GM12878 (cell line): ENCODE measurements at regions not wholly inside any gene's neighbourhood (a gene's known extent, or its start where the extent isn't known, plus 50 kb on each side); places are given as distances from the start of the nearest gene placed in this dataset.

Source experiments
- ATAC-seq: fragments of 200-7000 bp; cut with Tn5 transposase; 3 replicates; pipeline ENCODE4 v1.9.1; 2020; ENCODE audit warnings: mild to moderate bottlenecking, moderate library complexity
- BruUV-seq: library from RNA; stranded (reverse); fragments of 400-500 nt; replicated peaks from 2 replicates; lab custom pipeline; 2021; lab: Mats Ljungman, UMichigan
- CTCF ChIA-PET: fragments of 300-600 bp; sonication (Branson Sonifier 250); formaldehyde crosslinking; extraction: SDS; loops from one replicate; lab custom pipeline; 2021; ENCODE audit warnings: inconsistent platforms; lab: Yijun Ruan, JAX
- POLR2A ChIA-PET: fragments of 350-600 bp; formaldehyde crosslinking; extraction: SDS; loops from one replicate; lab custom pipeline; 2021; ENCODE audit warnings: inconsistent platforms; lab: Charles Lee
- RAD21 ChIA-PET: fragments of 300-600 bp; sonication (Branson Sonifier 250); formaldehyde crosslinking; loops from one replicate; lab custom pipeline; 2023; ENCODE audit warnings: antibody characterized with exemption; ENCODE audit not compliant: unreplicated experiment; lab: Charles Lee
- SMC1A ChIA-PET: fragments of 300-600 bp; sonication (Branson Sonifier 250); formaldehyde crosslinking; loops from one replicate; lab custom pipeline; 2023; ENCODE audit not compliant: unreplicated experiment, uncharacterized antibody; lab: Charles Lee
- DNase-seq: peaks from one replicate; pipeline ENCODE4 v3.0.0-alpha.2; 2011; ENCODE audit warnings: low read depth, low spot score
- FAIRE-seq: peaks from 3 replicates; lab custom pipeline; 2011; peaks lifted over from hg19 to GRCh38; lab: Jason Lieb, UNC
- H2AFZ ChIP-seq: 2 replicates; pipeline ENCODE4 v1.6.0; 2011; ENCODE audit warnings: low read depth, low read length, control low read depth; ENCODE audit not compliant: control insufficient read depth
- H3K27ac ChIP-seq: 2 replicates; pipeline ENCODE4 v1.5.1; 2011; ENCODE audit warnings: control low read depth; ENCODE audit not compliant: control insufficient read depth, insufficient read depth
- H3K27me3 ChIP-seq, 2 experiments: replicated peaks in 1 of 2; 2 replicates each; pipeline versions ENCODE4 v1.6.0 to v1.6.1; 2011; ENCODE audit warnings: low read length in 1 of 2; ENCODE audit not compliant: control insufficient read depth in 2 of 2, insufficient read depth in 2 of 2
- H3K36me3 ChIP-seq, 2 experiments: 2 replicates each; pipeline ENCODE4 v1.5.1; 2011; ENCODE audit warnings: low read length in 1 of 2; ENCODE audit not compliant: control insufficient read depth in 2 of 2, insufficient read depth in 2 of 2
- H3K4me1 ChIP-seq: 2 replicates; pipeline ENCODE4 v1.6.1; 2011; ENCODE audit warnings: mild to moderate bottlenecking, low read length, moderate library complexity, mixed read lengths; ENCODE audit not compliant: control insufficient read depth, insufficient read depth
- H3K4me2 ChIP-seq: 2 replicates; pipeline ENCODE4 v1.6.0; 2011; ENCODE audit warnings: control low read depth; ENCODE audit not compliant: control insufficient read depth, insufficient read depth
- H3K4me3 ChIP-seq: fragments of 200-600 bp; sonication (generic); 2 replicates; pipeline ENCODE4 v1.5.1; 2016
- H3K79me2 ChIP-seq: 2 replicates; pipeline ENCODE4 v1.6.0; 2011; ENCODE audit warnings: low read length; ENCODE audit not compliant: control insufficient read depth, insufficient read depth
- H3K9ac ChIP-seq: 2 replicates; pipeline ENCODE4 v1.8.0; 2011; ENCODE audit warnings: low read length, control low read depth, mixed read lengths; ENCODE audit not compliant: control insufficient read depth, insufficient read depth
- H3K9me3 ChIP-seq: replicated peaks from 3 replicates; pipeline ENCODE4 v1.5.1; 2011; ENCODE audit warnings: mild to moderate bottlenecking, low read length; ENCODE audit not compliant: control insufficient read depth, insufficient read depth
- H4K20me1 ChIP-seq: 2 replicates; pipeline ENCODE4 v1.6.0; 2011; ENCODE audit not compliant: control insufficient read depth, insufficient read depth
- BMI1 ChIP-seq: fragments of 450-650 bp; IDR thresholded peaks from 2 replicates; pipeline ENCODE4 v1.6.1; 2016; ENCODE audit warnings: mild to moderate bottlenecking, moderate library complexity, borderline replicate concordance
- CHD4 ChIP-seq: fragments of 200-600 bp; sonication (generic); IDR thresholded peaks from 2 replicates; pipeline ENCODE4 v1.6.1; 2016; ENCODE audit warnings: mild to moderate bottlenecking
- CREM ChIP-seq: IDR thresholded peaks from 2 replicates; pipeline ENCODE4 v1.6.1; 2014; ENCODE audit warnings: antibody characterized with exemption, low read depth
- JUNB ChIP-seq: IDR thresholded peaks from 2 replicates; pipeline ENCODE4 v1.6.1; 2016; ENCODE audit warnings: antibody characterized with exemption, mild to moderate bottlenecking
- KDM1A ChIP-seq: fragments of 200-600 bp; sonication (generic); IDR thresholded peaks from 2 replicates; pipeline ENCODE4 v1.6.1; 2016; ENCODE audit warnings: borderline replicate concordance
- NFIC ChIP-seq: IDR thresholded peaks from 2 replicates; pipeline ENCODE4 v1.6.1; 2012; ENCODE audit warnings: low read depth, mild to moderate bottlenecking, inconsistent platforms, low read length, moderate library complexity
- PAX5 ChIP-seq: IDR thresholded peaks from 2 replicates; pipeline ENCODE4 v1.6.1; 2011; ENCODE audit warnings: low read depth, low read length, borderline replicate concordance
- PAX8 ChIP-seq: fragments of 450-650 bp; IDR thresholded peaks from 2 replicates; pipeline ENCODE4 v1.6.1; 2017; ENCODE audit warnings: mild to moderate bottlenecking, moderate library complexity
- SIX5 ChIP-seq: IDR thresholded peaks from 2 replicates; pipeline ENCODE4 v1.6.1; 2011; ENCODE audit warnings: mild to moderate bottlenecking, low read depth, low read length, moderate library complexity; ENCODE audit not compliant: severe bottlenecking
- SMAD5 ChIP-seq: IDR thresholded peaks from 2 replicates; pipeline ENCODE4 v1.6.1; 2016; ENCODE audit warnings: antibody characterized with exemption, low read depth
- SRF ChIP-seq, 2 experiments: IDR thresholded peaks; 2 replicates each; pipeline ENCODE4 v1.6.1; 2011; ENCODE audit warnings: low read depth in 2 of 2, low read length in 2 of 2, mild to moderate bottlenecking in 1 of 2, moderate library complexity in 1 of 2
- TCF12 ChIP-seq: IDR thresholded peaks from 2 replicates; pipeline ENCODE4 v1.6.1; 2011; ENCODE audit warnings: low read depth, mild to moderate bottlenecking, low read length
- ZNF384 ChIP-seq: IDR thresholded peaks from 2 replicates; pipeline ENCODE4 v1.6.1; 2012; ENCODE audit warnings: low read depth, mild to moderate bottlenecking, low read length, improper control_type of control experiment, borderline replicate concordance
- WGBS: methylation state at CpG from one replicate; pipeline ENCODE4 v1.1.6; 2016; ENCODE audit warnings: low lambda C conversion rate; ENCODE audit not compliant: insufficient replicate concordance, insufficient coverage; ENCODE audit errors: missing lambda C conversion rate; 5-methylcytosine and 5-hydroxymethylcytosine counted together
- in situ Hi-C: fragments of 300-500 bp; cut with MboI; formaldehyde crosslinking; loops from 9 replicates; pipeline ENCODE4 v1.14.3; 2018; ENCODE audit warnings: mixed read lengths
- intact Hi-C: fragments of 100-400 bp; cut with micrococcal nuclease; formaldehyde crosslinking; loops from one replicate; pipeline ENCODE4 v1.14.2; 2022; ENCODE audit not compliant: unreplicated experiment
- TF ChIP-seq, protein P1 (sequence below): fragments of 450-650 bp; conservative IDR thresholded peaks from 2 replicates; pipeline ENCODE4 v1.6.1; 2017; ENCODE audit warnings: mild to moderate bottlenecking, moderate library complexity
- TF ChIP-seq, protein P2 (sequence below): fragments of 450-650 bp; formaldehyde crosslinking; IDR thresholded peaks from 2 replicates; pipeline ENCODE4 v1.4.0; 2020; ENCODE audit warnings: mild to moderate bottlenecking, moderate library complexity
- TF ChIP-seq, protein P3 (sequence below): IDR thresholded peaks from 2 replicates; pipeline ENCODE4 v1.6.1; 2011; ENCODE audit warnings: borderline replicate concordance, low read depth, mild to moderate bottlenecking, moderate library complexity, low read length; ENCODE audit not compliant: insufficient read depth, poor library complexity, severe bottlenecking

DNA sequence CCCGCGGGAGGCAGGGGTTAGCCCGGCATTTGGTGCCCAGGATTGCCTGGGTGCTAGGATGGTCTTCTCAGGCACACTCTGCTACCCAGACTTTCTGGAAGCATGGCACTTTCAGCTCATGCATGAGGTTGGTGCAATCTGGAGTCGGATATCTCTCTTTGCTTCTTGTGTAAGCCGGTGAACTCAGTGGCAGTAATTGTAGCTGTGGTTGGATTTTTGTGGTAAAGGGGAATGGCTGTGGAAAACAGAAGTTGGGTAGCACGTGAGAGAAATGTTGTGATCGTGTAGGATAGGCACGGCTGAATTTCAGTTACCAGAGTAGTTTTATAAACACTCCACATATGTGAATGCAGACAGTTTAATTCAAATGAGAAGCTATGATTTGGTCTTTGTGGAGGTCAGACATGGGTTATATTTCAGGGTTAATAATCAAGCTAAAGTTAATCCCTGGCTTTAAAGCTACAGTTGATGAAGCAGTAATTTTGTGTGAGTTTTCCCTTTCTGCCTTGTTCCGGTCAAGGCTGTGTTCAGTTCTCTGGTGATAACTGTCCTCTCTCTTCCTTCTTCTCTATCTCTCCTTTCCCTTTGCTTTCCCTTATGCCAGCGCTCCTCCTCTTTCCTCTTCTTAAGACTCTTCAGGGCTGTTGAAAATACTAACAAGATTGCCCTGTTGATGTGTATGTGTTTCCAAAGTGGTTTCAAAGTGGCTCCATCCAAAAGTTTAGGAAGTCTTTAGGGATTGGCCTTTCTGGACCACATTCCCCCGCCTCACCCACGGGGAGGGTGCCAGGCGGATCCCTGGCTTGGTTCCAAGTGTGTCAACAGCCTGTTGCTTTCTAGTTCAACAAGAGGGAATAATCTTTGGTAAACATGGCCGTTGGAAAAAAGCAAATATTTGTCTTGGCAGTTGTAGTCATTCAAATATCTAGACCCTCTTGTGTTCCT is 404.6 kb upstream of the C2CD4B start (continued):
- TF ChIP-seq TCF12 (no peak), ZNF384 (no peak), KDM1A (no peak), CREM (no peak)
- TF ChIP-seq, protein P1, sequence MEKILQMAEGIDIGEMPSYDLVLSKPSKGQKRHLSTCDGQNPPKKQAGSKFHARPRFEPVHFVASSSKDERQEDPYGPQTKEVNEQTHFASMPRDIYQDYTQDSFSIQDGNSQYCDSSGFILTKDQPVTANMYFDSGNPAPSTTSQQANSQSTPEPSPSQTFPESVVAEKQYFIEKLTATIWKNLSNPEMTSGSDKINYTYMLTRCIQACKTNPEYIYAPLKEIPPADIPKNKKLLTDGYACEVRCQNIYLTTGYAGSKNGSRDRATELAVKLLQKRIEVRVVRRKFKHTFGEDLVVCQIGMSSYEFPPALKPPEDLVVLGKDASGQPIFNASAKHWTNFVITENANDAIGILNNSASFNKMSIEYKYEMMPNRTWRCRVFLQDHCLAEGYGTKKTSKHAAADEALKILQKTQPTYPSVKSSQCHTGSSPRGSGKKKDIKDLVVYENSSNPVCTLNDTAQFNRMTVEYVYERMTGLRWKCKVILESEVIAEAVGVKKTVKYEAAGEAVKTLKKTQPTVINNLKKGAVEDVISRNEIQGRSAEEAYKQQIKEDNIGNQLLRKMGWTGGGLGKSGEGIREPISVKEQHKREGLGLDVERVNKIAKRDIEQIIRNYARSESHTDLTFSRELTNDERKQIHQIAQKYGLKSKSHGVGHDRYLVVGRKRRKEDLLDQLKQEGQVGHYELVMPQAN = no peak

DNA sequence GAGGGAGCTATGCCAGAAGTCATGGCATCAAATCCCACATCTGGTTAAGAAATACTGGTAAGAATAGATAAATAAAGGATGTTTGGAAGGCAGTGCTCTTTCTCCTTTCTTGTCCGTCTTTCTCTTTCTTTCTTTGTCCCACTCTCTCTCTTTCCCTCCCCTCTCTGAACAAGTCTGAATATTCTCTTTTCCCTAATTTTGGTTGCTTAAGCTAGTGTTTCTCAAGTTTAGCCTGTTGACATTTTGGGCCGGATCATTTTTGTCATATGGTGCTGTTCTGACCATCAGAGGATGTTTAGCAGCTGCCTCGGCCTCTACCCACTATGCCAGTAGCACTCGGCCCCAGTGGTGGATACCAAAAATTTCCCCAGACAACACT is 405.3 kb upstream of the C2CD4B start:
- POLR2A ChIA-PET = no interaction called here
- Histone ChIP-seq H3K36me3 (no peaks in the 10 kb centered on the region), H3K9me3 (no peaks in the 10 kb centered on the region), H3K27me3 (peaks cover 0 to 3% of the 10 kb centered on the region in 2 experiments; a peak in 3 of 4 replicates), H3K4me2 (no peak overlapping the region), H4K20me1 (no peaks in the 10 kb centered on the region), H3K27ac (no peak overlapping the region), H3K4me3 (no peak overlapping the region), H3K9ac (no peak overlapping the region), H2AFZ (no peak overlapping the region), H3K79me2 (no peaks in the 10 kb centered on the region), H3K4me1 (no peaks in the 10 kb centered on the region)
- in situ Hi-C loops = no loop called here
- SMC1A ChIA-PET = no interaction called here
- no peak for FAIRE-seq
- RAD21 ChIA-PET = no interaction called here
- 28% methylated on average over 4 of the region's 4 CpGs for WGBS
- ATAC-seq = no peak
- BruUV-seq = no TSS peak
- intact Hi-C loops = no loop called here
- DNase-seq = no peak
- CTCF ChIA-PET = interaction anchor here (0.6 to 1.2 kb wide), 2 partner anchors 21 to 117 kb away, joined by 3 read pairs; no protein-coding TSS in a partner anchor
- TF ChIP-seq SRF (IDR thresholded peaks at IDR 0.05; ENCODE audit: low read depth in 2 of 2, low read length in 2 of 2) (no peak), PAX5 (no peak), BMI1 (no peak), JUNB (no peak), SIX5 (no peak), CHD4 (no peak), NFIC (no peak), SMAD5 (no peak), TCF12 (no peak), PAX8 (no peak)
- TF ChIP-seq, protein P2, sequence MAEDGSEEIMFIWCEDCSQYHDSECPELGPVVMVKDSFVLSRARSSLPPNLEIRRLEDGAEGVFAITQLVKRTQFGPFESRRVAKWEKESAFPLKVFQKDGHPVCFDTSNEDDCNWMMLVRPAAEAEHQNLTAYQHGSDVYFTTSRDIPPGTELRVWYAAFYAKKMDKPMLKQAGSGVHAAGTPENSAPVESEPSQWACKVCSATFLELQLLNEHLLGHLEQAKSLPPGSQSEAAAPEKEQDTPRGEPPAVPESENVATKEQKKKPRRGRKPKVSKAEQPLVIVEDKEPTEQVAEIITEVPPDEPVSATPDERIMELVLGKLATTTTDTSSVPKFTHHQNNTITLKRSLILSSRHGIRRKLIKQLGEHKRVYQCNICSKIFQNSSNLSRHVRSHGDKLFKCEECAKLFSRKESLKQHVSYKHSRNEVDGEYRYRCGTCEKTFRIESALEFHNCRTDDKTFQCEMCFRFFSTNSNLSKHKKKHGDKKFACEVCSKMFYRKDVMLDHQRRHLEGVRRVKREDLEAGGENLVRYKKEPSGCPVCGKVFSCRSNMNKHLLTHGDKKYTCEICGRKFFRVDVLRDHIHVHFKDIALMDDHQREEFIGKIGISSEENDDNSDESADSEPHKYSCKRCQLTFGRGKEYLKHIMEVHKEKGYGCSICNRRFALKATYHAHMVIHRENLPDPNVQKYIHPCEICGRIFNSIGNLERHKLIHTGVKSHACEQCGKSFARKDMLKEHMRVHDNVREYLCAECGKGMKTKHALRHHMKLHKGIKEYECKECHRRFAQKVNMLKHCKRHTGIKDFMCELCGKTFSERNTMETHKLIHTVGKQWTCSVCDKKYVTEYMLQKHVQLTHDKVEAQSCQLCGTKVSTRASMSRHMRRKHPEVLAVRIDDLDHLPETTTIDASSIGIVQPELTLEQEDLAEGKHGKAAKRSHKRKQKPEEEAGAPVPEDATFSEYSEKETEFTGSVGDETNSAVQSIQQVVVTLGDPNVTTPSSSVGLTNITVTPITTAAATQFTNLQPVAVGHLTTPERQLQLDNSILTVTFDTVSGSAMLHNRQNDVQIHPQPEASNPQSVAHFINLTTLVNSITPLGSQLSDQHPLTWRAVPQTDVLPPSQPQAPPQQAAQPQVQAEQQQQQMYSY (CRISPR knock-in tag) = no peak
- TF ChIP-seq, protein P3, sequence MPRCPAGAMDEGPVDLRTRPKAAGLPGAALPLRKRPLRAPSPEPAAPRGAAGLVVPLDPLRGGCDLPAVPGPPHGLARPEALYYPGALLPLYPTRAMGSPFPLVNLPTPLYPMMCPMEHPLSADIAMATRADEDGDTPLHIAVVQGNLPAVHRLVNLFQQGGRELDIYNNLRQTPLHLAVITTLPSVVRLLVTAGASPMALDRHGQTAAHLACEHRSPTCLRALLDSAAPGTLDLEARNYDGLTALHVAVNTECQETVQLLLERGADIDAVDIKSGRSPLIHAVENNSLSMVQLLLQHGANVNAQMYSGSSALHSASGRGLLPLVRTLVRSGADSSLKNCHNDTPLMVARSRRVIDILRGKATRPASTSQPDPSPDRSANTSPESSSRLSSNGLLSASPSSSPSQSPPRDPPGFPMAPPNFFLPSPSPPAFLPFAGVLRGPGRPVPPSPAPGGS = no peak
